ENCODE measurements at regions not wholly inside any gene's neighbourhood (a gene's known extent, or its start where the extent isn't known, plus 50 kb on each side); places are given as distances from the start of the nearest gene placed in this dataset.
A peak's percentile ranks its signal among the peaks of the same experiment; 100 is the strongest.

DNA sequence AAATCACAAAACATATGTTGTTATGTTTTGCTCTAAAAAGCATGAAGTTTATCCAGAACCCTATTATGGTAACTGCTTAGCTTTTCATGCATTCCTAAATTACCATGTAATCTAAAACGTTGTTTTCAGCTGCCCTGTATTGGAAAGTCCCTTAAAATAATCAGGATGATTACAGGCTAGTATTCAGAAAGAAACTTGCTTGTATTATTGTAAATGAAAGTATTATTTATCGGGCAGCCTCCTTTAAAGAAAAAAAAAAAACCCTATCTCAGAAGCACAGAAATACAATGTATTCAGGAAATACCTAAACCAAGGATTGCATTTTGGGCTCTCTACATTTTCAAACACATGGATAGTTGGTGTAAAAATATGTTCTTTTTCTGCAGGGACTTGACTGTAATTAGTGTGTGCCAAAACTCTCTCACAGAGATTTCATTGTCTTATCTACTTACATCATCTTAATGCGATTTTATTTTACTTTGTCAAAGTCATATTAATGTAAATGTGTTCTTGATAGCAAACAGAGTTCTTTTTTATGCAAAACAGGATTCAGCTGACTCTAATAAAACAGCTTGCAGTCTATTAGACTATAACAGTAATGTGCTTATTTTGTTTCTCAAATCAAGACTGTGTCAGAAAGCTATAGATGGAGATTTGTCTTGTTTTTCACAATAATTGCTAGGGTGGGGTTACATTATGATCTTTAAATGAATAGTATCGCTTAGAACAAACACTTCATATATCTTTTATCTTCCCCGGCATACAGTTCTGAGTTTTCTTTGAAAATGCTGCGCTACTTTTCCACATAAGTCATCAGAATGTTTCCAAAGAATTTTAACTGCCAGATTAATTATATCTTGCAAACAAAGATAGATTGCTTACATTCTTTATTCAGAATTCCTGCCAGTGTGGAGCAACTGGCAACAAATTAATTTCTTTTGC is 65.3 kb upstream of the ARID5B start:
- peak in 1 of 2 experiments; percentile 73 for DNase-seq
- Mint-ChIP-seq H3K9me3 (ENCODE audit: unreplicated experiment) (peaks cover 19% of the 10 kb centered on the region), H3K36me3 (ENCODE audit: insufficient read depth, unreplicated experiment) (peaks cover 30% of the 10 kb centered on the region), H3K4me1 (ENCODE audit: low read depth, unreplicated experiment) (peaks cover 61% of the 10 kb centered on the region), H3K27me3 (ENCODE audit: insufficient read depth, unreplicated experiment) (no peaks in the 10 kb centered on the region), H3K27ac (ENCODE audit: unreplicated experiment) (peak overlapping the region; percentile 94), H3K4me3 (ENCODE audit: unreplicated experiment) (peak overlapping the region; percentile 58)
- H3K4me3 ChIP-seq (ENCODE audit: low read depth, low read length) = no peak overlapping the region
- intact Hi-C loops (cut with micrococcal nuclease; ENCODE audit: unreplicated experiment) = loop anchor here (1.0 to 10.0 kb wide), 11 partner anchors 85 to 981 kb away; partner anchors contain the start of gene EGR2
- no TSS peak for BruUV-seq (replicated peaks)
- H3K27me3 ChIP-seq (replicated peaks; ENCODE audit: control insufficient read depth, insufficient read depth, low read length) = no peaks in the 10 kb centered on the region
- peaks cover 80% of the 10 kb centered on the region for H3K4me1 ChIP-seq
- CTCF ChIA-PET = interaction anchor here (1.0 to 3.4 kb wide), 10 partner anchors 14 to 101 kb away, joined by 3 to 132 read pairs (median 9); no protein-coding TSS in a partner anchor
- TF ChIP-seq, protein P1, sequence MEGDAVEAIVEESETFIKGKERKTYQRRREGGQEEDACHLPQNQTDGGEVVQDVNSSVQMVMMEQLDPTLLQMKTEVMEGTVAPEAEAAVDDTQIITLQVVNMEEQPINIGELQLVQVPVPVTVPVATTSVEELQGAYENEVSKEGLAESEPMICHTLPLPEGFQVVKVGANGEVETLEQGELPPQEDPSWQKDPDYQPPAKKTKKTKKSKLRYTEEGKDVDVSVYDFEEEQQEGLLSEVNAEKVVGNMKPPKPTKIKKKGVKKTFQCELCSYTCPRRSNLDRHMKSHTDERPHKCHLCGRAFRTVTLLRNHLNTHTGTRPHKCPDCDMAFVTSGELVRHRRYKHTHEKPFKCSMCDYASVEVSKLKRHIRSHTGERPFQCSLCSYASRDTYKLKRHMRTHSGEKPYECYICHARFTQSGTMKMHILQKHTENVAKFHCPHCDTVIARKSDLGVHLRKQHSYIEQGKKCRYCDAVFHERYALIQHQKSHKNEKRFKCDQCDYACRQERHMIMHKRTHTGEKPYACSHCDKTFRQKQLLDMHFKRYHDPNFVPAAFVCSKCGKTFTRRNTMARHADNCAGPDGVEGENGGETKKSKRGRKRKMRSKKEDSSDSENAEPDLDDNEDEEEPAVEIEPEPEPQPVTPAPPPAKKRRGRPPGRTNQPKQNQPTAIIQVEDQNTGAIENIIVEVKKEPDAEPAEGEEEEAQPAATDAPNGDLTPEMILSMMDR (IDR thresholded peaks at IDR 0.05; ENCODE audit: insufficient read depth in 1 of 2, low read depth in 1 of 2, low read length in 1 of 2, severe bottlenecking in 1 of 2, unreplicated experiment in 1 of 2) = no peak
- peaks cover 10% of the 10 kb centered on the region; the same call in 1 of the 2 replicates for H3K9me3 ChIP-seq
- POLR2A ChIA-PET = interaction anchor here (0.5 to 2.0 kb wide), 5 partner anchors 14 to 1100 kb away, joined by 3 to 17 read pairs (median 5); no protein-coding TSS in a partner anchor
- H3K36me3 ChIP-seq (ENCODE audit: control insufficient read depth, insufficient read depth, low read length) = no peaks in the 10 kb centered on the region

DNA sequence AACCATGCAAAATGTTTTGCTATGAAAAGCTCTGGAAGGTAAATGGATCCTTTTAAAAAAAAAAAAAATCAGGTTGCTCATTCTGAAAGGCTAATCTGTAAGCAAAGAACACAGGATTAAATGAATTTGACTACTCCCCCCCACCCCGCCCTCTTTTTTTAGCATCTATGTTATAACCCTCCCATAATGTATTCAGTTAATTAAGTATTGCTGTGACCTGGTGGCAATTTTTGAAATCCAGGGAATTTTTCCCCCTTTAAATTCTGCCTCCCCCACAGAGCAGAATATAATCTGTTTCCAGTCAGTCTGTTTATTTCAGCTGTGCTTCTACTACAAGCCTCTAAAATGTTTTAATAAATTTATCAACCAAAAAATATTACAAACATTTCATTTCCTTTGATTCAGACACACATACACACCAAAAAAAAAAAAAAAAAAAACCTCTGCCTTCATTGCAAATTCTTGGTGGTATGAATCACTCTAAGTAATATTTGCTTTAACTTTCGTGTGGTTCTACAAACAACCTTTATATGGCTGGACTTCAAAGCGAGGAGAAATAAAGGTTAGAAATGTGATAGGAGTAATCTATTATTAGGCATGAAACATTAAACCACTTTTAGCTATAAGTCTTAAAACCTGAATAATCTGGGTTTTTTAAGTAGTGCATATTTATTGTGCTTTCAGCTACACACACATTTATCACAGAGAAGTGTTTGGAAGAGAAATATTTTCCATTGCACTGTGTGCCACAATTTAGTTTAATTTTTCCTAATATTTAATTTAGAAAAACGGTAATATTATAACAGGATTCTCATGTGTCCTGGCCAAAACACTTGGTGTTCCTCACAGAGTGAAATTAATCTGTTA is 64.4 kb upstream of the ARID5B start:
- POLR2A ChIA-PET = interaction anchor here (0.5 to 2.0 kb wide), 14 partner anchors 13 to 1296 kb away, joined by 3 to 17 read pairs (median 5); partner anchors contain the start of genes ARID5B, NRBF2 and RTKN2
- TSS peak; percentile 70 for BruUV-seq (replicated peaks)
- Mint-ChIP-seq H3K4me1 (ENCODE audit: low read depth, unreplicated experiment) (peaks cover 67% of the 10 kb centered on the region), H3K27me3 (ENCODE audit: insufficient read depth, unreplicated experiment) (no peaks in the 10 kb centered on the region), H3K27ac (ENCODE audit: unreplicated experiment) (peak overlapping the region; percentile 94), H3K4me3 (ENCODE audit: unreplicated experiment) (peak overlapping the region; percentile 58), H3K9me3 (ENCODE audit: unreplicated experiment) (peaks cover 18% of the 10 kb centered on the region), H3K36me3 (ENCODE audit: insufficient read depth, unreplicated experiment) (peaks cover 30% of the 10 kb centered on the region)
- intact Hi-C loops (cut with micrococcal nuclease; ENCODE audit: unreplicated experiment) = loop anchor here (1.0 to 10.0 kb wide), 15 partner anchors 13 to 980 kb away; partner anchors contain the start of gene EGR2
- H3K36me3 ChIP-seq (ENCODE audit: control insufficient read depth, insufficient read depth, low read length) = 0 out of 2 replicates have a peak, but pooled peaks cover 3% of the 10 kb centered on the region
- H3K9me3 ChIP-seq = peaks cover 9% of the 10 kb centered on the region; the same call in 1 of the 2 replicates
- peaks cover 88% of the 10 kb centered on the region for H3K4me1 ChIP-seq
- TF ChIP-seq, protein P1 (IDR thresholded peaks at IDR 0.05; ENCODE audit: insufficient read depth in 1 of 2, low read depth in 1 of 2, low read length in 1 of 2, severe bottlenecking in 1 of 2, unreplicated experiment in 1 of 2) = no peak
- CTCF ChIA-PET = interaction anchor here (0.6 to 2.8 kb wide), 13 partner anchors 11 to 411 kb away, joined by 3 to 17 read pairs (median 9); no protein-coding TSS in a partner anchor
- H3K27me3 ChIP-seq (replicated peaks; ENCODE audit: control insufficient read depth, insufficient read depth, low read length) = no peaks in the 10 kb centered on the region
- no peak overlapping the region; the same call in 1 of the 2 replicates for H3K4me3 ChIP-seq (ENCODE audit: low read depth, low read length)
- DNase-seq = peak; percentile 74 to 77
